Prostate gland (tissue), 2 donors: ENCODE measurements at regions not wholly inside any gene's neighbourhood (a gene's known extent, or its start where the extent isn't known, plus 50 kb on each side); places are given as distances from the start of the nearest gene placed in this dataset.

Experiments used
- DNase-seq: peaks from one replicate; pipeline ENCODE4 v3.0.0-alpha.2; 2019; ENCODE audit warnings: low spot score
- H3K27ac ChIP-seq, 2 donors: fragments of 200-600 bp; sonication (generic); 2 replicates each; pipeline ENCODE4 v1.5.1; 2017 to 2019
- H3K27me3 ChIP-seq: fragments of 200-600 bp; sonication (generic); replicated peaks from 2 replicates; pipeline ENCODE4 v1.5.1; 2019; ENCODE audit not compliant: insufficient read depth
- H3K36me3 ChIP-seq, 2 donors: fragments of 200-600 bp; sonication (generic); 1 replicate in 1 of 2; 2 replicates in 1 of 2; pipeline versions ENCODE4 v1.5.1 to v1.8.1; 2017 to 2019
- H3K4me1 ChIP-seq: fragments of 200-600 bp; sonication (generic); replicated peaks from 2 replicates; pipeline ENCODE4 v1.5.1; 2019
- H3K4me3 ChIP-seq, 2 donors: fragments of 200-600 bp; sonication (generic); 2 replicates each; pipeline ENCODE4 v1.5.1; 2017 to 2019
- H3K9me3 ChIP-seq: fragments of 200-600 bp; sonication (generic); 2 replicates; pipeline ENCODE4 v1.5.1; 2017
- CTCF ChIP-seq, 4 experiments: fragments of 200-600 bp in 2 of 4; fragments of 450-650 bp in 2 of 4; sonication (generic) in 2 of 4; IDR thresholded peaks; 1 replicate in 3 of 4; 2 replicates in 1 of 4; pipeline ENCODE4 v1.5.1; 2016 to 2019; ENCODE audit warnings: antibody characterized with exemption in 4 of 4, mild to moderate bottlenecking in 2 of 4, moderate library complexity in 2 of 4
- POLR2A ChIP-seq: fragments of 450-650 bp; IDR thresholded peaks from one replicate; pipeline ENCODE4 v1.6.1; 2016; ENCODE audit warnings: antibody characterized with exemption, mild to moderate bottlenecking
- POLR2AphosphoS5 ChIP-seq: sonication (generic); formaldehyde crosslinking; IDR thresholded peaks from one replicate; pipeline ENCODE4 v1.6.1; 2017; ENCODE audit warnings: antibody characterized with exemption
- WGBS: methylation state at CpG from one replicate; pipeline ENCODE4 v1.1.5; 2018; 5-methylcytosine and 5-hydroxymethylcytosine counted together
- intact Hi-C: fragments of 100-400 bp; cut with DNase I; formaldehyde crosslinking; loops from one replicate; pipeline ENCODE4 v1.14.2; 2022

DNA sequence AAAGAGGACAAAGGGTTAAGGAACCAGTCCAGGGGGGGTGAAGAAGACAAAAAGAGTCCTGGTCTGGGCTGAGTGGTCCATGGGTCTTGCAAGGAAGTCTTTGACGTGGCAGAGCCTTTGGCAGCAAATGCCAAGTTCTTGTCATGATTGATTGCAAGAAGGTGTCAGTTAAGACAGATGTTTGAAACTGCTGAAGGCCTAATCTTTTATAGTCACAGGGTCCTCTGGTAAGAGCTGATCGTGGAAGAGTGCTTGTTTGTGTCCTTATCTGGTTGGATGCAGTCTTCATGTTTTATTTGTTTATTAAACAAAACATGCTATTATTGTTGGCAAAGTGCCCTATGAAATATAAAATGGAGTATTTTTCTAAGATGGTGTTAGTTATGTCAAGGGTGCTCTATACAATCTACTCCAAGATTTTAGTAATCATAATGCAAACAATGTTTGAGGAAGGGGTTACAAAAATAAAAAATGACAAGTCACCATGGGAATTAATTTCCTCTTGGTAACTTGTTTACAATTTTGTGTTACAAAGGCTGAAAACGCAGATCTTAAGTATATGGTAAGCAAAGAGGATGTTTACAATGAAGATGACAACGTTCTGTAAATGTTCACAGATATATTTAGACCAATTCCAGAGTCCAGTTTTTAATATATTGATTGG lies 85.9 kb downstream of the MAGED4 start:
- no peaks in the 10 kb centered on the region for H3K4me1 ChIP-seq
- no peaks in the 10 kb centered on the region for H3K9me3 ChIP-seq
- H3K27me3 ChIP-seq, result no peaks in the 10 kb centered on the region
- TF ChIP-seq POLR2AphosphoS5 (no peak), CTCF (IDR thresholded peaks at IDR 0.05) (no peak), POLR2A (no peak)
- 31% methylated on average over 4 of the region's 4 CpGs for WGBS
- DNase-seq, result no peak
- H3K36me3 ChIP-seq, result no peaks in the 10 kb centered on the region
- no peak overlapping the region for H3K27ac ChIP-seq
- intact Hi-C loops, result no loop called here
- no peak overlapping the region for H3K4me3 ChIP-seq

- Histone ChIP-seq H3K4me1 (no peaks in the 10 kb centered on the region), H3K36me3 (no peaks in the 10 kb centered on the region), H3K27ac (no peak overlapping the region), H3K9me3 (no peaks in the 10 kb centered on the region), H3K27me3 (no peaks in the 10 kb centered on the region), H3K4me3 (no peak overlapping the region)
- DNase-seq, result no peak
- TF ChIP-seq POLR2A (no peak), POLR2AphosphoS5 (no peak), CTCF (IDR thresholded peaks at IDR 0.05) (no peak)
- 47% methylated on average over 2 of the region's 2 CpGs for WGBS
- intact Hi-C loops, result no loop called here
Observed at GRCh38 chrX:52271206-52271605, 86.5 kb downstream of the MAGED4 start.

DNA sequence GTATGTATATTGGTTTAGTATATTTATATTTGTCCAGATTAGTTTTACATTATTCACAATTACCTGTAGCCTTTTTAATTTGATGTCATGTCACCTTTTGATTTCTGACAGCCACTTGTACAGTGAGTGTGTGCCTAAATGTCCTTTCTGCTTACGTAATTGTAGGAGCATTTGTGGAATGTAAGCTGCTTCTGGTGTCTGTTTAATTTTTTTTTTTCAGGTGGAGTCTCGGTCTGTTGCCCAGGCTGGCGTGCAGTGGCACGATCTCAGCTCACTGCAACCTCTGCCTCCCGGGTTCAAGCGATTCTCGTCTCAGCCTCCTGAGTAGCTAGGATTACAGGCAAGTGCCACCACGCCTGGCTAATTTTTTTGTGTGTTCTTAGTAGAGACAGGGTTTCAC lies 91.2 kb upstream of the XAGE2 start:
- Histone ChIP-seq H3K27ac (no peak overlapping the region), H3K9me3 (no peaks in the 10 kb centered on the region), H3K4me3 (no peak overlapping the region), H3K27me3 (no peaks in the 10 kb centered on the region), H3K36me3 (no peaks in the 10 kb centered on the region), H3K4me1 (no peaks in the 10 kb centered on the region)
- intact Hi-C loops, result no loop called here
- TF ChIP-seq POLR2AphosphoS5 (no peak), POLR2A (no peak), CTCF (IDR thresholded peaks at IDR 0.05) (no peak)
- DNase-seq, result no peak
- WGBS, result 39% methylated on average over 8 of the region's 8 CpGs

GRCh38 chrX:52280812-52281211 lies 88.0 kb upstream of the XAGE2 start:
- Histone ChIP-seq H3K27me3 (no peaks in the 10 kb centered on the region), H3K9me3 (no peaks in the 10 kb centered on the region)

More at GRCh38 chrX:52280812-52281211, 88.0 kb upstream of the XAGE2 start:
- 86% methylated on average over 2 of the region's 2 CpGs for WGBS
- Histone ChIP-seq H3K4me1 (no peaks in the 10 kb centered on the region), H3K27ac (no peak overlapping the region), H3K4me3 (no peak overlapping the region), H3K36me3 (no peaks in the 10 kb centered on the region)
- DNase-seq, result no peak
- no peak for TF ChIP-seq POLR2A
- no peak for TF ChIP-seq POLR2AphosphoS5
- no peak for TF ChIP-seq CTCF (IDR thresholded peaks at IDR 0.05)
- intact Hi-C loops, result no loop called here
